ENCODE measurements at regions not wholly inside any gene's neighbourhood (a gene's known extent, or its start where the extent isn't known, plus 50 kb on each side); places are given as distances from the start of the nearest gene placed in this dataset.

DNA sequence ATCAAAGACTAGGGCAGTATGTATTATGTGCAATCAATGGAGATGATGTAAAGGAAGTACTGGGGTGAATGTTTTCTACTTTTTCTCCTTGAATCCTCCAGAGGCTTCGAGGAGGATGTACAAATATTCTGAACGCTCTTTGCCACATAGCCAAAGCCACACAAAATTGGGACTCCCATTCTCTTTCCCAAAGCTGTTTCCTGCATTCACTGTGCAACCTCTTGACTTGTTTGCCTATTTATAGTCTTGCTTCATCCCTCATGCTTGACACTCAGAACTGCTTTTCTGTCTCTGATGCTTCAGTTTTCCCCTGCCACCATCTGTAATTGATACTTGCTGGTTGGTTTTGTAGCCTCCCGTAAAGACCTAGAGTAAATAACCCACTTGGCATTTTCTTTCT lies 208.2 kb upstream of the RBMS1 start:
- DNase-seq (ENCODE audit: low read depth) = no peak
- TF ChIP-seq, protein P1, sequence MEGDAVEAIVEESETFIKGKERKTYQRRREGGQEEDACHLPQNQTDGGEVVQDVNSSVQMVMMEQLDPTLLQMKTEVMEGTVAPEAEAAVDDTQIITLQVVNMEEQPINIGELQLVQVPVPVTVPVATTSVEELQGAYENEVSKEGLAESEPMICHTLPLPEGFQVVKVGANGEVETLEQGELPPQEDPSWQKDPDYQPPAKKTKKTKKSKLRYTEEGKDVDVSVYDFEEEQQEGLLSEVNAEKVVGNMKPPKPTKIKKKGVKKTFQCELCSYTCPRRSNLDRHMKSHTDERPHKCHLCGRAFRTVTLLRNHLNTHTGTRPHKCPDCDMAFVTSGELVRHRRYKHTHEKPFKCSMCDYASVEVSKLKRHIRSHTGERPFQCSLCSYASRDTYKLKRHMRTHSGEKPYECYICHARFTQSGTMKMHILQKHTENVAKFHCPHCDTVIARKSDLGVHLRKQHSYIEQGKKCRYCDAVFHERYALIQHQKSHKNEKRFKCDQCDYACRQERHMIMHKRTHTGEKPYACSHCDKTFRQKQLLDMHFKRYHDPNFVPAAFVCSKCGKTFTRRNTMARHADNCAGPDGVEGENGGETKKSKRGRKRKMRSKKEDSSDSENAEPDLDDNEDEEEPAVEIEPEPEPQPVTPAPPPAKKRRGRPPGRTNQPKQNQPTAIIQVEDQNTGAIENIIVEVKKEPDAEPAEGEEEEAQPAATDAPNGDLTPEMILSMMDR (conservative IDR thresholded peaks at IDR 0.05; ENCODE audit: low read depth, low read length) = no peak
- H3K4me3 ChIP-seq (ENCODE audit: low read depth, low read length) = no peak overlapping the region

DNA sequence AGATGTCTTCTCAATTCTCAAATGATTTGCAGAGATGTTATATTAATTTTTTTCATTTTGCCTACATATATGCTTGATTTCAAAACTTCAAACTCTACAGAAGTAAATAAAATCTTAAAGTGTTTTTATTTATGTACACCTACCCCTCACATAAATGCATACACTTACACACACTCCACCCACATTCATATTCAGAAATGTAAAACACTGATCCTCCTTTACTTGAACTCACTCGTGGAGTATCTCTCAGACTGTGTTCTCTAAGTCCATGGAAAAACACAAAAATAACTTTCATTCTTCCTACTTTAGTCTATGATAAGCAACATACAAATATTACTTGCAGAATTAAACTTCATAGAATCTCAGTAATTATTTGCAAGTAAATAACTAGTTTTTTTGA lies 209.1 kb upstream of the RBMS1 start:
- no peak for DNase-seq (ENCODE audit: low read depth)
- TF ChIP-seq, protein P1 (conservative IDR thresholded peaks at IDR 0.05; ENCODE audit: low read depth, low read length) = no peak
- no peak overlapping the region for H3K4me3 ChIP-seq (ENCODE audit: low read depth, low read length)

DNA sequence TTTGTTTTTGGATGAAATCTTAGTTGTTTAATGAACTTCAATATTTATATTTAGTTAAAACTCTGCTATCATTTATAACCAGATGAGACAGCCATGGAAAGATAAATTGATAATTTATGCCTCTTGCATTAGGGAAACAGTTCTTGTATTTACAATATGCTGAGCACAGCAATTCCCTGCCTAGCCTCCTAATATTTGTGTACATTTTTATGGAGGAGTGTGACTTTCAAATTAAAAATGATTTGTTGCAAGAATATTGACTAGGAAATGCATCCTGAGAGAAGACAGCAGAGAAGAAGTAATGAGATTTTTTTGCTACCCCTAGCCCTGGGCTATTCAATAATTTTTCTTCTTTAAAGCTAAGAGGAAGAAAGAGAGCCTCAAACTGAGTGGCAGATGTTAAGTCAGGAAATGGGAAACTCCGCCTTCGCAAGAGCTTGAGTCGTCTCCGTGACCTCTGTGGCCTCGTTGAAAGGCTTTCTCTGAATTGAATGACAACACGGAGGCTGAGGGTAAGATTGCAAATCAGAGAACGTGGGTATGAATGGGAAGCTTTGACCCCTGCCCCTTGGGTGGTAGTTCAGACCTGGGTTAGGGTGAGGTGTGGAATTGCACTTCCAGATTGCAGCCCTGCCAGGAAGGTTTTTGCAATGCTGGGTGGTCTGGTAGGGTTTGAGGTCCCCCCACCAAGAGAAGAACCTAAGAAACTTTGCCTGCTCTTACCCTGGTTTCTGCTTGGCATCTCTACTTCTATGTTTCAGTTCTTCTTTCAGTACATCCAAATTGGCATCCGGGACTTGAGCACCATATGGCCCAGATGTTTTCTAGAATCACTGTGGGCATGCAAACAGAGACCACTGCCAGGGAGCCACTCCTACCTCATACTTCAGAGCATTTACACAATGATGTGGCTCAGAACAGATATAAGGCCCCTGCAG lies 210.3 kb upstream of the RBMS1 start:
- DNase-seq (ENCODE audit: low read depth) = no peak
- TF ChIP-seq, protein P1 (conservative IDR thresholded peaks at IDR 0.05; ENCODE audit: low read depth, low read length) = no peak
- no peak overlapping the region for H3K4me3 ChIP-seq (ENCODE audit: low read depth, low read length)

DNA sequence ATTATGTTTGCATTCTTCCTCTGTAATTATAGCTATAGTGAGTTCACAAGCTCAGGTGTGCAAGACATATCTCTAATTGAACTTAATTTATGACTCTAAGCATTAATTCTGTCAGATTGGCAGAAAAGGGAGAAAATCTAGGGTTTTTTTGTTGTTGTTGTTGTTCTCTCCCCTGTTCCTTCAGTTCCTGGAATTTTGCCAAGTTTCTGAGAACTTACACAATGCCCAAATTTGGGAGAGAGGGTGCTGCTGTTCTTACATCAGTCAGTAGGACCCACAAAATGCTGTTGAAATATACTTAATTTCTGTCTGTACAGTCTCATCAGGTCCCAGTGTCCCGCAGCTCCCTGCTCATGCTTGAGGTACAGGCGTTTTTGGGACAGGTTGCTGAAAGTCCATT lies 221.8 kb upstream of the RBMS1 start:
- no peak overlapping the region for H3K4me3 ChIP-seq (ENCODE audit: low read depth, low read length)
- TF ChIP-seq, protein P1 (conservative IDR thresholded peaks at IDR 0.05; ENCODE audit: low read depth, low read length) = no peak

DNA sequence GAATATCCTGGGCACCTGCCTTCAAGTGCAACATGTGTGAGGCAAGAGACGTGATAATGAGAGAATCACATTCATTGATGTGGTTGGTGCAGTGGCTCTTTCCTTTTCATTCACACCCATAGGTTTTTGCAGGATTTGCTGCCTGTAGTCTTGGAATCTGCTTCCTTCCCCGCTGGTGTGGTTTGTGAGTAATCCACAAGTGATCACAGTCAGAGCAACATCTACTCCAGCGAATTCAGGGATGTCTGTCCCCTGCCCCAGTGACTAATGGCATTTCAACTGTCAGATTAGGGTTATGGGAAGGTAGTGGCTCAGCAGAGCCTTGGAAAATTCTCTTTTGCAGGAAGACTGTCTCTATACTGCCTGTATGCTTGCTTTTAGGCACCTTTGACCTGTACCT lies 225.5 kb upstream of the RBMS1 start:
- TF ChIP-seq, protein P1 (conservative IDR thresholded peaks at IDR 0.05; ENCODE audit: low read depth, low read length) = no peak
- peak; percentile 41 for DNase-seq (ENCODE audit: low read depth)
- no peak overlapping the region for H3K4me3 ChIP-seq (ENCODE audit: low read depth, low read length)

More for the DNA sequence above, 221.8 kb upstream of the RBMS1 start:
- DNase-seq (ENCODE audit: low read depth) = no peak

DNA sequence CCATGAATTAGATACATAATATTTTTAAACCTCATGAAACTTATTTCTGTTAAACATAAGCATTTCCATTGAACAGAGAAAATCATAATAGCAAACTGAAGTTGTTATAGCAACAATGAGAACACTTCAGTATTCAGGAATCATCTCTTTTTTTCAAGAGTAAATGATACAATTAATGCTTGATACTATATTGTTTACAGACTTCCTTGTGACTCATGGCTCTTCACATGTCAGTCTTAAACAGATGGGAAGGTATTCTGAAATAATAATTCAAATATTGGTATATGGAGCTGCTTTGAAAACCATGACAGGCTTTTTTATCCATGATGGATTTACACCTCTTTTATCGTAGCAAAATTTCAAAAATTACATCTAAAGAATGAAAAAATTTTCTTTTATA lies 226.5 kb upstream of the RBMS1 start:
- TF ChIP-seq, protein P1 (conservative IDR thresholded peaks at IDR 0.05; ENCODE audit: low read depth, low read length) = no peak
- DNase-seq (ENCODE audit: low read depth) = no peak
- H3K4me3 ChIP-seq (ENCODE audit: low read depth, low read length) = no peak overlapping the region

Data from choroid plexus epithelial cell (primary cell).